HK-2 (cell line): ENCODE measurements at regions not wholly inside any gene's neighbourhood (a gene's known extent, or its start where the extent isn't known, plus 50 kb on each side); places are given as distances from the start of the nearest gene placed in this dataset.

ENCODE experiments used
- DNase-seq: peaks from one replicate; pipeline ENCODE4 v3.0.0-alpha.2; 2018; ENCODE audit not compliant: unreplicated experiment

DNA sequence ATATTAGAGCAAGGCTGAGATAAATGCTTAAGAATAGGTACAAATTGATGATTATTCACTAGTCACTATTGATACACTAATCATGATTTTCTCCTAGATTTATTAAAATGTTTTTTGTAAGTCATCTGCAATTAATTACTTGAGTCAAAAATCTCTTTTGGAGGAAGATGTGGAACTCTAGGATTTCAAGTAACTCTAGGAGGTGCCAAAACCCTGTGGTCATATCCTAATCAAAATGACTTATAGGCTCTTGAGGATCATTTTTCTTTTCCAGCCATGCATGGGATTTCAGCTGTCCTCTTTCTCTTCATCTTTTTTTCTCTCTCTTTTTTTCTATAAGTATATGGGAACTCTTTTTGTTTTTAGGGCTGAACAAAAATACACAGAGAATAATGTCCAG lies 141.8 kb upstream of the CD180 start:
- no peak for DNase-seq

GRCh38 chr5:67337751-67338150 lies 141.2 kb upstream of the CD180 start:
- no peak for DNase-seq

DNA sequence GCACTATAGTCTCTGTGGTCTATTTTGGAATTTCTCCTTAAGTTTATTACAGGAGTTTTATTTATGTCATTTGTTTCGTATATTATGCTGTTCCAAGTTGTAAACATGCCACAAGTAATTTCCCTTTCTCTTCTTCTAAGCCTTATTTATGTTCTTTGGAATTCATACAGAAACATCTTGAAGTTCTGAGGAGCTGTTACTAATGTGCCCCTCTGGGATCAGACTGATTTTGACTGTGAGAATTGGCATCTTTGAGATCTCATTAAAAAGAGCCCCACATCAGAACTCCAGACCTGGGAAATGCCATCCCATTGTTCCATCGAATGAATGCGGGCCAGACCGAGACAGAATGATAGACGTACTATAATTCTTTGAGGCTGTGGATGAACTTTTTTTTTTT lies 138.8 kb upstream of the CD180 start:
- DNase-seq: no peak

GRCh38 chr5:67334373-67334772 lies 137.8 kb upstream of the CD180 start:
- DNase-seq: no peak

GRCh38 chr5:67333171-67333570 lies 136.6 kb upstream of the CD180 start:
- no peak for DNase-seq

DNA sequence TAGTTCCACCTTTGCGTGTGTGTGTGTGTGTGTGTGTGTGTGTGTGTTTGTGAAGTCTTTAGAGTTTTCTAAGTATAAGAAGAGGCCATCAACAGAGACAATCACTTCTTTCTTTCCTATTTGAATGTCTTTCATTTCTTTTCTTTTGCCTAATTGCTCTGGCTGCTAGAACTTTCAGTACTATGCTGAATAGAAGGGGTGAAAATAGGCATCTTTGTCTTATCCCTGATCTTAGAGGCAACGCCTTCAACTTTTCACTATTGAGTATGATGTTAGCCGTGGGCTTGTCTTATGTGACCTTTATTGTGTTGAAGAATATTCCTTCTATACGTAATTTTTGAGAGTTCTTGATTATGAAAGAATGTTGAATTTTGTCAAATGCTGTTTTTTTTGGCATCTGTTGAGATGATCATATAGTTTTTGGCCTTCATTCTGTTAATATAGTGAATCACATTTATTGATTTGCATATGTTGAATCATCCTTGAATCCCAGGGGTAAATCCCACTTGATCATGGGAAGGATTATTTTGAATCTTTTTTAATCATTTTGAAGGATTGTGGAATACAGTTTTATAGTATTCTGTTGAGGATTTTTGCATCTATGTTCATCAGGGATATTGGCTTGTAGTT lies 134.8 kb upstream of the CD180 start:
- no peak for DNase-seq

DNA sequence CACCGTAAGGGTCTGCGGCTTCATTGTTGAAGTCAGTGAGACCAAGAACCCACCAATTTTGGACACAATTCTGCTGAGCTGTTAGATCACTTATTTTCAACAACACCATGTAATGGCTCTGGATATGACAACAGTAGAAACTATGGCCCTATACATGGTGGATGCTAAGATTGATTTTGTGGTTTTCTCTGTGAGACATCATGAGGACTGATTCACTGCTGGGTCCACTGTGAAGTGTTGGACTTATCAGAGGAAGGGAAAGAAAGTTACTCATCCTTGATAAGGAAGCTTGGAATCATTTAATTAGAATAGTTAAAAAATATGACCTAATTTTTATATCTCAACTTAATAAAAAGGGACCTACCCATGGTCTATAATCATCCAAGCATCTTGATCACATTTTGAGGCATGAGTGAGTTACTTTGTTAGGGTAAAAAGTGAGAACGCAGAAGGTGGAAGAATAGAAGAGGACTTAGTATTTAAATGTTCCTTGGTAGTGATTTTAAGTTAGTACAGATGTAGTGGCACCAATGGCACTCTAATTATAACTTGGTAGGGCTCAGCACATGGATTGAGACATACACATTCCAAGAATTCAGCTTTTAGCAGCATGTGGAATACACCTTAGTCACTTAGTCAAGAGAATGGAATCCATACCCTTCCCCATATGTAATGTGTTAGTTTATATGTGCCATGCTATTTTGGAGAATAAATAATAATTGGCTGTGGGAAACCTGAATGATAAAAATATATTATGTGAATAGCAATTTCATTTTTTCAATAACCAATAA lies 123.5 kb upstream of the CD180 start:
- DNase-seq: no peak

DNA sequence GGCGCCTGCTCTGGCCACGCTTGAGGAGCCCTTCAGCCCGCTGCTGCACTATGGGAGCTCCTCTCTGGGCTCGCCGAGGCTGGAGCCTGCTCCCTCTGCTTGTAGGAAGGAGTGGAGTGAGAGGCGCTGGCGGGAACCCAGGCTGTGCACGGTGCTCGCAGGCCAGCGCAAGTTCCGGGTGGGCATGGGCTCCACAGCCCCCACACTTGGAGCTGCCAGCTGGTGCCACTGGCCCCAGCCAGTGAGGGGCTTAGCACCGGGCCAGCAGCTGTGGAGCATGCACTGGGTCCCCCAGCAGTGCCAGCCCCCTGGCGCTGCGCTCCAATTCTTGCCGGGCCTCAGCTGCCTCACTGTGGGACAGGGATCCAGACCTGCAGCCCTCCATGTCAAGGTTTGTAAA lies 122.1 kb upstream of the CD180 start:
- no peak for DNase-seq

DNA sequence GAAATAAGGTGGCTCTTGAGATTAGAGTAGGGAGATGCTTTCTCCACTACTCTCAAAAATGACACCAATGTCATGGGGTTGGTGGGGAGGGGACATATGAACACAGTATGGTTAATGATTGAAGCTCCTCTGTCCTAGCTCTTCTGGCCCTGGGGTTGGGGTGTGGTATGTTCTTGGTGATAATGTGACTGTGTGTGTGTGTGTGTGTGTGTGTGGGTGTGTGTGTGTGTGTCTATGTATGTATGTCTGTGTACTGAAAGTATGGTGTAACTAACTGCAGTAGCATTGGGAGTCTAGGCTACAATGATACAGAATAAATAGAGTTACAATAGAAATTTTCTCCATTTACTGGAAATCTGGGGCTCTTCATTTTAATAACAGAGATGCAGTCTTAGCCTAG lies 121.0 kb upstream of the CD180 start:
- no peak for DNase-seq

- no peak for DNase-seq
Observed at GRCh38 chr5:67316695-67317094, 120.1 kb upstream of the CD180 start.

DNA sequence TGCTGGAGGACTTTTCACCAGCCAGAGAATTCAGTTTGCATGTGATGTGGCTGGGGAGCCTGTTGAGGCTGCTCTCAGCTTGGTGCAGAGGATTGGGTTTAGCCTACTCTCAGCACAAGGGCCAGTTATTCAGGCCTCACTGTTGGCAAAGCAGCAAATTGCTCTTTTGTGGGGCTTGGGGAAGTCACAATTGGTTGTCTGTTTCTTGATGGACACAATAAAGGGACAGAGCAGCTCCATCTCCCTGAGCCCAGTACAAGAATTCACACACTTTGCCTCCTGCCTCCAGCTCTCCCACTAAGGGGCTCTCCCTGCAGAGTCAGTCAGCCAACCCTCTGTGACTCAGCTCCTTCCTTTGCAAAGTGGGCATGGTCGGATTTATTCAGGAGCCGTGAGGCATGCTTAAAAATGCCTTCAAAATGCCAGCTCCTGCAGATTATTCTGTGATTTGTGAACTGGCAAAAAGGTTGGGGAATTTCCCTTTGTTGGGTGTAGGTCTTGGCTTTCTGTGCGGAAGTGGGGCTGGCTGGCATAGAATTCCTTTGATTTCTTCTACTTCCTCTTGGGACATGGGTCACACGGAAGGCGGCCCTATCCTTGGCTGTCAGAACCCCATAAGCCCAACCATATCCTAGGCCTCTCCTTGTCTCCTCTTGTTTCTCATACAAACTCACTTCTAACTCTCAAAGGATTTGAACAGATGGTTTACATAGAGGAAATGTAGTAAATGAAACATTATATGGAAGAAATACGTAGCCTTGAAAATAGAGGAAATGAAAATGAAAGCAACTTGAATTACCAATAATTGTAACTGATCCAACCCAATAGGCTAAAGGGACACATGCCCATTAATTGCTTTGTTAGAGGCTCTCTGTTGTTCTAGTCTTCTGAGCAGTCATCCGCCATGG lies 118.7 kb upstream of the CD180 start:
- peak; percentile 12 for DNase-seq

DNA sequence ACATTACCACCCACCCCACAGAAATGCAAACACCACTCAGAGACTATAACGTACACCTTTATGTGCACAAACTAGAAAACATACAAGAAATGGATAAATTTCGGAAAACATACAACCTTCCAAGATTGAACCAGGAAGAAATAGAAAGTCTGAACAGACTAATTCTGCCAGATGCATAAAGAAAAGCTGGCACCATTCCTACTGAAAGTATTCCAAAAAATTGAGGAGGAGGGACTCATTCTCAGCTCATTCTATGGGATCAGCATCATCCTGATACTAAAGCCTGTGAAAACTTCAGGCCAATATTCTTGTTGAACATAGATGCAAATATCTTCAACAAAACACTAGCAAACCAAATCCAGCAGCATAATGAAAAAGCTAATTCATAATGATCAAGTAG lies 115.1 kb upstream of the CD180 start:
- no peak for DNase-seq

- DNase-seq: no peak
Observed at GRCh38 chr5:67311208-67311607, 114.6 kb upstream of the CD180 start.

DNA sequence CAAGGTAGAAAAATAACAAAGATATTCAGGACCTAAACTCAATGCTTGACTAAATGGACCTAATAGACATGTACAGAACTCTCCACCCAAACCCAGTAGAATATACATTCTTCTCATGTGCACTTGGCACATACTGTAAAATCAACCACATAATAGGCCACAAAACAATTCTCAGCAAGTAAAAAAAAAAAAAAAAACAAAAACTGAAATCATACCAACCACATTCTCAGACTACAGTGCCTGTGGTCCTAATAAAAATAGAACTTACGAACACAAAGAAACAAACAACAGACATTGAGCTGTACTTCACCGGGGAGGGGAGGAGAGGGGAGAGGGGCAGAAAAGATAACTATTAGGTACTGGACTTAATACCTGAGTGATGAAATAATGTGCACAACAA lies 114.1 kb upstream of the CD180 start:
- DNase-seq: no peak

DNA sequence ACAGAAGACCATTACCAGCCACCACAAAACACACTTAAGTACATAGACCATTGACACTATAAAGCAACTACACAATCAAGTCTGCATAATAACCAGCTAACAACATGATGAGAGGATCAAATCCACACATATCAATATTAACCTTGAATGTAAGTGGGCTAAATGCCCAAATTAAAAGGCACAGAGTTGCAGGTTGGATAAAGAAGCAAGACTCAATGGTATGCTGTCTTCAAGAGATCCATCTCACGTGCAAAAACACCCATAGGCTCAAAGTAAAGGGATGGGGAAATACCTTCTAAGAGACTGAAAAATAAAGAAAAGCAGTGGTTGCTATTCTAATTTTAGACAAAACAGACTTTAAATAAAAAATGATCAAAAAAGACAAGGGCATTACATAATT lies 113.6 kb upstream of the CD180 start:
- DNase-seq: no peak

DNA sequence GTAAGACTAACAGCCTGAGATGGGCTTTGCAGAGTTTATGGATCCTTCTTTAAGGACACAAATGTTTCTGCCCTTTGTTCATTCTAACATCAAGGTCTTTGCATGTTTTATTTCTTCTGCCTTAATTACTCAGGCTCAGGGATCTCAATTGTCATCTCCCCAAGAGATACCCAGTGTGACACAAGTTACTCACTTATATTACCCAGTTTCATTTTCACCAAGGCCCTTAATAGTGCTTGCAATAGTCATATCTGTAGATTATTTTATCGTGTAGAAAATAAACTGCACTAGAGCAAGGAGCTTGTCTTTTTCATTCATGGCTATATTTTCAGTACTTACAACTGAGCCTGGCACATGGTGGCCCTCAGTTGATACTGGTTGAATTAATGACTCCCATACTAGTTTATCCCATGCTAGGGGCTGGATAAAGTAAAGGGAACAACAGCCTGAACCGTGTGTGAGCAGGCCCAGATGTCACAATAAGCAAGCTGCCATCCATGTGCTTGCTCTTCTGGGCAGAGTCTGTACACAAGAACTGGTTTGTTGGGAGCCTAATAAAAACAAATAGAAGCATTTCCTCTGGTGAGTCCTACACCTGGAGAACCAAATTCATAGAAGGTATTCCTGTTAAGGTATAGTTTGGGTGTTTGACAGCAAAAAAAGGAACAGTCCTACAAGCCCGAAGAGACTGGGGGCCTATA lies 112.5 kb upstream of the CD180 start:
- no peak for DNase-seq

DNA sequence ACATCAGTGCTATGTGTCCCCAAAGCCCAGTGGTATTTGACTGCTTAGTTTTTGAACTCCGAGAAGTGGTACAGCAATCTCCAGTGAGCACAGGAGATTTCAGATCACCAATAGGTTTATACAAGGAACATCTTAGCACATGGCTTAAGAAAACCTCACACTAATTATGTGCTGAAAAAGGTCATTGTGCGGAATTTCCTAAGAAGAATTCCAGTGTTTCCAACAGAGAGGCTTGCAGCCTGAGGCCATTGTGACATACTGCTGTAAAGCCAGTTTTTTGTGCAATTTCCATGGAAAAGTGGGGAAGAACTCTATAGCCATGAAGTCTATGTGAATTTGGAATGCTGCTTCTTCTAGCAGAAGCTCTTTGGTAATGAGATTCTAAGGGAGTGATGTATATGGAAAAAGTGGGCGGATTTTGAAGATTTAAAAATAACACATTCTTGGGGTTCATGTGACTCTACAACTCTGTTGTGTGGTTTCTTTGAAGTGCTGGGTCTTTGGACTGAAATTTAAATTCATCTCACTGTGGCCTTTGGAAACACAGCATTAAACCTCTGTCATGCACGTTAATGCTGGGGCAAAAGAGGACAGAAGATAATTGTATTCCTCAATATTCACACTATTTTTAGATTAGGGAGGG lies 110.5 kb upstream of the CD180 start:
- DNase-seq: no peak

DNA sequence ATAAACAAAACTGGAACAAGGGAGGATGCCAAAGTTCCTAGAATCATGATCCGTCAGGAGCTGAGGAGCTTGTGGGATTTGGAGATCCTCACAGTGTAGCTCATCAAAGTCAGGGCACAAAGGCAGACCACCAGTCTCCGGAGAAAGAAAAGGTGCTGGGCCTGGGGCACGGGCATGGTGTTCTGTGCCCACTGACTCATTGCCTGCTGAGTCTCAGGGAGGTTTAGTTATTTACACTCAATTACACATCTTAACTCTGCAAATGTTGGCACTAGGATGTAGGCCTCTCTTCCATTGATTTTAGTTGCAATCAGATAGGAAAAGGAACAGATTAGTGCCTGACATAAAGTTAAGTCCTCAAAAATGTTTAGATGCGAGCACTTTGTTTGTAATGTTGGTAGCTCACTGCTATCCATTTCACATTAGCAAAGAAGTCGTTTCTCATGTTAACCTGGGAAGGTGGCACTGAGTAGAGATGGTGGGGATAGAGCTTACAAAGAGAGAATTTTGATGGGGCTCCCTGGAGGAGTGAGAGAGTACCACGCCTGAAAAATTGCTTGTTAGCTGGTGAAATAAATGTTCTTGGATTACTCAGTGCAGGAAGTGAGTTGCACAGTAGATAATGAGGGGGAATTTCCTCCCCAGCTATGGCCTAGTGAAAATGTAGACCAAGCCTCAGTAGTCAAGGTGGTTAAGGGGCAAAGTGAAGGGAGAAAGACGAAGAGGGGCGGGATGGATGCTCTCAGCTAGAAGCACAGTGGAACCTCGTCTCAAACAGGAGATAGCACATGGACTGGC lies 109.5 kb upstream of the CD180 start:
- DNase-seq: no peak

GRCh38 chr5:67305401-67305800 lies 108.8 kb upstream of the CD180 start:
- no peak for DNase-seq

DNA sequence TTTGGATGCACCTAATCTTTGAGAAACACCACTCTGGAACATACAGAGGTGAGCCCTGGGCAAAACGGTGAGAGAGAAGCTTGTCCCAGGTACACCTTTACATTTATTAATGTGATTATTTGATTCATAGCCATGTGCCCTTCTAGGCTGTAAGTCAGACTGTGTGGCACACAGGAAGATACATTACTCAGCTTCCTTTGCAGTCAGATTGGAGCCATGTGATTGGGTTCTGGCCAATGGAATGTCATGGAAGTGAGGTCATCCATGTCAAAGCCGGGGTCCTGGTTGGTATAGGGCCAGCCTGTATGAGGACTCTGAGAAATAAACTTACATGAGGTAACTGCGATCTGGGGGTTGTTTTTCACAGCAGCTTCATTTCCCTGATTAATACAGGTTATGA lies 106.8 kb upstream of the CD180 start:
- no peak for DNase-seq
